NCI-H187 treated with DMSO at 0.1 percent for 48 hours (cell line): ENCODE measurements at regions not wholly inside any gene's neighbourhood (a gene's known extent, or its start where the extent isn't known, plus 50 kb on each side); places are given as distances from the start of the nearest gene placed in this dataset.

Source experiments
- DNase-seq: peaks from one replicate; lab custom pipeline; 2025; lab: John Stamatoyannopoulos, UW

- no peak for DNase-seq
These were observed 207.2 kb upstream of the NAALADL2 start for GRCh38 chr3:174651951-174652350.

- DNase-seq: no peak
These were observed 199.6 kb upstream of the NAALADL2 start for GRCh38 chr3:174659511-174659910.

GRCh38 chr3:174662653-174663052 is 196.5 kb upstream of the NAALADL2 start:
- no peak for DNase-seq

GRCh38 chr3:174667386-174667785 is 191.7 kb upstream of the NAALADL2 start:
- no peak for DNase-seq

GRCh38 chr3:174675406-174675805 is 183.7 kb upstream of the NAALADL2 start:
- no peak for DNase-seq

GRCh38 chr3:174681784-174682183 is 177.3 kb upstream of the NAALADL2 start:
- no peak for DNase-seq

GRCh38 chr3:174685796-174686195 is 173.3 kb upstream of the NAALADL2 start:
- DNase-seq: no peak

- DNase-seq: no peak
These were observed 161.8 kb upstream of the NAALADL2 start for GRCh38 chr3:174697310-174697709.

- DNase-seq: no peak
These were observed 158.4 kb upstream of the NAALADL2 start for GRCh38 chr3:174700736-174701135.

- no peak for DNase-seq
These were observed 148.5 kb upstream of the NAALADL2 start for GRCh38 chr3:174710612-174711011.

- no peak for DNase-seq
These were observed 143.7 kb upstream of the NAALADL2 start for GRCh38 chr3:174715386-174715785.

GRCh38 chr3:174716956-174717505 is 142.1 kb upstream of the NAALADL2 start:
- DNase-seq: no peak

- DNase-seq: no peak
These were observed 138.4 kb upstream of the NAALADL2 start for GRCh38 chr3:174720717-174721116.

GRCh38 chr3:174725303-174725702 is 133.8 kb upstream of the NAALADL2 start:
- DNase-seq: no peak

GRCh38 chr3:174737966-174738365 is 121.2 kb upstream of the NAALADL2 start:
- no peak for DNase-seq

- DNase-seq: no peak
These were observed 110.0 kb upstream of the NAALADL2 start for GRCh38 chr3:174749143-174749542.

GRCh38 chr3:174755833-174756829 is 103.0 kb upstream of the NAALADL2 start:
- no peak for DNase-seq

- no peak for DNase-seq
These were observed 100.2 kb upstream of the NAALADL2 start for GRCh38 chr3:174758943-174759342.

- no peak for DNase-seq
These were observed 91.7 kb upstream of the NAALADL2 start for GRCh38 chr3:174767406-174767805.

- no peak for DNase-seq
These were observed 91.2 kb upstream of the NAALADL2 start for GRCh38 chr3:174767853-174768382.

GRCh38 chr3:174769171-174769570 is 90.0 kb upstream of the NAALADL2 start:
- no peak for DNase-seq

GRCh38 chr3:174775603-174776002 is 83.5 kb upstream of the NAALADL2 start:
- DNase-seq: no peak

GRCh38 chr3:174776123-174776522 is 83.0 kb upstream of the NAALADL2 start:
- no peak for DNase-seq
